B cell (primary cell): ENCODE measurements at regions not wholly inside any gene's neighbourhood (a gene's known extent, or its start where the extent isn't known, plus 50 kb on each side); places are given as distances from the start of the nearest gene placed in this dataset.

Experiments used
- ATAC-seq: fragments of 200-7000 bp; cut with Tn5 transposase; one replicate; pipeline ENCODE4 v1.10.0; 2021; ENCODE audit warnings: low read depth, mild to moderate bottlenecking, moderate number of reproducible peaks, moderate library complexity
- CTCF ChIA-PET: fragments of 350-600 bp; sonication (Branson Sonifier 250); formaldehyde crosslinking; loops from one replicate; lab custom pipeline; 2021; ENCODE audit warnings: antibody characterized with exemption, inconsistent platforms; lab: Charles Lee
- POLR2A ChIA-PET: fragments of 350-600 bp; sonication (Branson Sonifier 250); formaldehyde crosslinking; loops from one replicate; lab custom pipeline; 2021; ENCODE audit warnings: antibody characterized with exemption; lab: Charles Lee
- DNase-seq: peaks from one replicate; pipeline ENCODE4 v3.0.0; 2013
- H2AFZ ChIP-seq: 2 replicates; pipeline ENCODE4 v1.6.1; 2012; ENCODE audit warnings: mild to moderate bottlenecking, low read depth, low read length; ENCODE audit not compliant: insufficient read depth, poor library complexity, severe bottlenecking
- H3K27ac ChIP-seq, 2 donors: 1 replicate in 1 of 2; 2 replicates in 1 of 2; pipeline ENCODE4 v1.5.1; 2012 to 2013; ENCODE audit warnings: low read length in 2 of 2, mild to moderate bottlenecking in 2 of 2, moderate library complexity in 1 of 2
- H3K27me3 ChIP-seq, 4 experiments: fragments of 200-600 bp in 1 of 4; sonication (generic) in 1 of 4; replicated peaks in 1 of 4; 1 replicate in 2 of 4; 2 replicates in 2 of 4; pipeline versions ENCODE4 v1.6.1 to v1.7.0; 2013 to 2016; ENCODE audit warnings: low read length in 3 of 4, mild to moderate bottlenecking in 2 of 4, mixed read lengths in 1 of 4, moderate library complexity in 1 of 4; ENCODE audit not compliant: insufficient read depth in 4 of 4, control insufficient read depth in 3 of 4; ENCODE audit errors: control extremely low read depth in 1 of 4
- H3K36me3 ChIP-seq, 2 experiments: replicated peaks in 1 of 2; 1 replicate in 1 of 2; 2 replicates in 1 of 2; pipeline versions ENCODE4 v1.6.1 to v1.7.1; 2013; ENCODE audit warnings: low read length in 1 of 2; ENCODE audit not compliant: insufficient read depth in 2 of 2, control insufficient read depth in 1 of 2; ENCODE audit errors: control extremely low read depth in 1 of 2, extremely low read depth in 1 of 2
- H3K4me1 ChIP-seq, 2 donors: fragments of 200-600 bp in 1 of 2; sonication (generic) in 1 of 2; 1 replicate in 1 of 2; 2 replicates in 1 of 2; pipeline versions ENCODE4 v1.5.1 to v1.6.1; 2013 to 2017; ENCODE audit warnings: low read length in 2 of 2; ENCODE audit not compliant: control insufficient read depth in 2 of 2, insufficient read depth in 2 of 2
- H3K4me2 ChIP-seq: replicated peaks from 2 replicates; pipeline ENCODE3; 2012; ENCODE audit warnings: mild to moderate bottlenecking, low read depth, low read length; ENCODE audit not compliant: poor library complexity, severe bottlenecking
- H3K4me3 ChIP-seq, 5 experiments: fragments of 200-600 bp in 1 of 5; sonication (generic) in 1 of 5; 1 replicate in 3 of 5; 2 replicates in 2 of 5; pipeline versions ENCODE4 v1.5.1 to v1.7.0; 2011 to 2016; ENCODE audit warnings: low read length in 4 of 5, mild to moderate bottlenecking in 4 of 5, low read depth in 2 of 5, control low read depth in 1 of 5, moderate library complexity in 1 of 5; ENCODE audit not compliant: insufficient read depth in 1 of 5; ENCODE audit errors: control extremely low read depth in 1 of 5, extremely low read depth in 1 of 5
- H3K79me2 ChIP-seq: fragments of 200-600 bp; sonication (generic); one replicate; pipeline ENCODE4 v1.6.0; 2016; ENCODE audit warnings: low read length; ENCODE audit not compliant: control insufficient read depth, insufficient read depth
- H3K9ac ChIP-seq: fragments of 200-600 bp; sonication (generic); 2 replicates; pipeline ENCODE4 v1.6.1; 2017; ENCODE audit warnings: mild to moderate bottlenecking, low read length, moderate library complexity
- H3K9me3 ChIP-seq, 3 donors: one replicate each; pipeline versions ENCODE4 v1.6.1 to v1.7.1; 2013; ENCODE audit warnings: low read length in 2 of 3; ENCODE audit not compliant: control insufficient read depth in 2 of 3, insufficient read depth in 1 of 3; ENCODE audit errors: control extremely low read depth in 1 of 3
- H4K20me1 ChIP-seq: 2 replicates; pipeline ENCODE4 v1.6.0; 2012; ENCODE audit warnings: mild to moderate bottlenecking, low read length; ENCODE audit not compliant: insufficient read depth, control insufficient read depth, poor library complexity, severe bottlenecking
- H3K27ac Mint-ChIP-seq: one replicate; pipeline ENCODE4 v1.8.0; 2021; ENCODE audit warnings: mixed read lengths
- H3K27me3 Mint-ChIP-seq: one replicate; pipeline ENCODE4 v1.8.0; 2021; ENCODE audit warnings: mixed read lengths
- H3K4me1 Mint-ChIP-seq: one replicate; pipeline ENCODE4 v1.8.0; 2021; ENCODE audit warnings: mixed read lengths
- H3K4me3 Mint-ChIP-seq: one replicate; pipeline ENCODE4 v1.8.0; 2021; ENCODE audit warnings: mixed read lengths
- H3K9me3 Mint-ChIP-seq: one replicate; pipeline ENCODE4 v1.8.0; 2022; ENCODE audit warnings: mixed read lengths; ENCODE audit not compliant: insufficient read depth
- EZH2 ChIP-seq: IDR thresholded peaks from 2 replicates; pipeline ENCODE4 v1.6.1; 2012; ENCODE audit warnings: borderline replicate concordance, low read depth, mild to moderate bottlenecking, moderate library complexity, low read length; ENCODE audit not compliant: insufficient read depth, poor library complexity, severe bottlenecking
- WGBS: methylation state at CpG from one replicate; pipeline ENCODE4 v1.1.5; 2013; ENCODE audit warnings: missing lambda C conversion rate; ENCODE audit not compliant: insufficient coverage; 5-methylcytosine and 5-hydroxymethylcytosine counted together
- intact Hi-C: fragments of 100-400 bp; cut with micrococcal nuclease; formaldehyde crosslinking; loops from one replicate; pipeline ENCODE4 v1.10.0; 2022
- TF ChIP-seq, protein P1 (sequence below): fragments of 200-600 bp; IDR thresholded peaks from one replicate; pipeline ENCODE4 v1.8.0; 2022; ENCODE audit warnings: antibody characterized with exemption, mild to moderate bottlenecking

DNA sequence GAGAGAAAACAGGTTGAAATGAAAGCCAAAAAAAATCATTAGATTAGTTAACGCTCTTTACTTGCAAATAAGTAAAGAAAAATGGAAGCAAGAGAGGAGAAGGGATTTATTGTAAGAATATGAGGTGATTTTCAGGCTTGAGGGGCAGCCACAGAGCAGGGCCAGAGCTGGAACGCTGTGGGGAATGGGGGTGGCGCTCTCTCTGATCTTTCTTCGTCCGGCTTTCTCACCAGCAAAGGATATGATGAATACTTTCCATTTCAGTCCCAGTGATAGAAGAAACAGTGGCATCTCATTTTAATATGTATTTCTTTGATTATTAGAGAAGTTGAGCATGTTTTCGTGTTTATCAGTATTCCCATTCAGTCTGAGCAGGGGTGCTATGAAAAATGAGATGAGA lies 112.2 kb downstream of the SKIDA1 start:
- ChIA-PET POLR2A (no interaction called here), CTCF (no interaction called here)
- no peaks in the 10 kb centered on the region for H3K4me1 Mint-ChIP-seq
- Histone ChIP-seq H3K79me2 (no peaks in the 10 kb centered on the region), H3K9ac (no peak overlapping the region), H3K4me2 (no peak overlapping the region), H3K4me1 (no peaks in the 10 kb centered on the region), H2AFZ (no peak overlapping the region), H3K9me3 (no peaks in the 10 kb centered on the region), H3K4me3 (no peak overlapping the region), H3K27me3 (no peaks in the 10 kb centered on the region), H3K27ac (no peak overlapping the region), H4K20me1 (no peaks in the 10 kb centered on the region), H3K36me3 (no peaks in the 10 kb centered on the region)
- intact Hi-C loops: no loop called here
- no peak overlapping the region for H3K4me3 Mint-ChIP-seq
- no peak for DNase-seq
- peaks cover 17% of the 10 kb centered on the region for H3K27me3 Mint-ChIP-seq
- no peak overlapping the region for H3K27ac Mint-ChIP-seq
- ATAC-seq: no peak
- TF ChIP-seq EZH2: no peak
- TF ChIP-seq, protein P1, sequence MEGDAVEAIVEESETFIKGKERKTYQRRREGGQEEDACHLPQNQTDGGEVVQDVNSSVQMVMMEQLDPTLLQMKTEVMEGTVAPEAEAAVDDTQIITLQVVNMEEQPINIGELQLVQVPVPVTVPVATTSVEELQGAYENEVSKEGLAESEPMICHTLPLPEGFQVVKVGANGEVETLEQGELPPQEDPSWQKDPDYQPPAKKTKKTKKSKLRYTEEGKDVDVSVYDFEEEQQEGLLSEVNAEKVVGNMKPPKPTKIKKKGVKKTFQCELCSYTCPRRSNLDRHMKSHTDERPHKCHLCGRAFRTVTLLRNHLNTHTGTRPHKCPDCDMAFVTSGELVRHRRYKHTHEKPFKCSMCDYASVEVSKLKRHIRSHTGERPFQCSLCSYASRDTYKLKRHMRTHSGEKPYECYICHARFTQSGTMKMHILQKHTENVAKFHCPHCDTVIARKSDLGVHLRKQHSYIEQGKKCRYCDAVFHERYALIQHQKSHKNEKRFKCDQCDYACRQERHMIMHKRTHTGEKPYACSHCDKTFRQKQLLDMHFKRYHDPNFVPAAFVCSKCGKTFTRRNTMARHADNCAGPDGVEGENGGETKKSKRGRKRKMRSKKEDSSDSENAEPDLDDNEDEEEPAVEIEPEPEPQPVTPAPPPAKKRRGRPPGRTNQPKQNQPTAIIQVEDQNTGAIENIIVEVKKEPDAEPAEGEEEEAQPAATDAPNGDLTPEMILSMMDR: no peak
- WGBS: 93% methylated on average over 2 of the region's 6 CpGs
- H3K9me3 Mint-ChIP-seq: no peaks in the 10 kb centered on the region

DNA sequence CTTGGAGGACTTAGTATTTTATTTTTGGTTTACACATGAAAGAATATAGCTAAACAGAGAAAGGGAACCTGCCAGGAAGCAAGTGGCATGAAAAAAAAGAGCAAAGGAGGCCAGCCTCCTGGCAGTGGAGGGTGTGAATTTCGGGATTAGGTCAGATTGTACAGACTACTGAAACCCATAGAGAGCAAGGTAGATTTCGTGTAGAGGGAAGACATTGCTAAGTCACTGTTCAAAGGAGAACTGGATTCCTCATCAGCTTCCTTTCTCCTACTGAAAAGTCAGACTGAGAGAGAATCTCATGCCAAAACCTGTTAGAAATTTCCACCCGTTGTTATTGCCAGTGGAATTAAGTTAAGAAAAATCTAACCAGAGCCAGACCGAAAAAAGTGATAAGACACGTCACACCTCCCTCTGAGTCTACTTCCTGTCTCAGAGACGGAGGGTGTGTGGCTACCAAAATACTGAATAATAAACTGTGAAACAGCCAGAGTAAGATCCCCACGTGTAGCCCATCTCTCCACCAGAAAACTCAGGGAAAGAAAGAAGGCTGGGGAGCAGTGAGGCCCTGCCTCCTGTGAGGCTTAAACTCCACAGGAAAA lies 118.8 kb downstream of the SKIDA1 start:
- Histone ChIP-seq H3K79me2 (no peaks in the 10 kb centered on the region), H3K4me3 (no peak overlapping the region), H3K36me3 (no peaks in the 10 kb centered on the region), H3K27me3 (no peaks in the 10 kb centered on the region), H3K4me1 (no peaks in the 10 kb centered on the region), H2AFZ (no peak overlapping the region), H3K9ac (no peak overlapping the region), H3K9me3 (peaks cover 0 to 6% (median 0%) of the 10 kb centered on the region in 3 donors), H3K27ac (no peak overlapping the region), H4K20me1 (no peaks in the 10 kb centered on the region), H3K4me2 (no peak overlapping the region)
- no peak for DNase-seq
- 60% methylated on average over 1 of the region's 7 CpGs for WGBS
- no peaks in the 10 kb centered on the region for H3K9me3 Mint-ChIP-seq
- ChIA-PET POLR2A (no interaction called here), CTCF (no interaction called here)
- intact Hi-C loops: no loop called here
- H3K27me3 Mint-ChIP-seq: peaks cover 10% of the 10 kb centered on the region
- no peak overlapping the region for H3K4me3 Mint-ChIP-seq
- TF ChIP-seq, protein P1: no peak
- no peak for TF ChIP-seq EZH2
- H3K27ac Mint-ChIP-seq: no peak overlapping the region
- ATAC-seq: no peak
- H3K4me1 Mint-ChIP-seq: no peaks in the 10 kb centered on the region
